ENCODE measurements at regions not wholly inside any gene's neighbourhood (a gene's known extent, or its start where the extent isn't known, plus 50 kb on each side); places are given as distances from the start of the nearest gene placed in this dataset.

GRCh38 chr1:220336391-220337031, 64.3 kb upstream of the RAB3GAP2 start:
- Histone ChIP-seq H3K9me3 (ENCODE audit: low read length) (no peaks in the 10 kb centered on the region), H3K4me2 (ENCODE audit: low read depth, low read length) (no peak overlapping the region), H3K79me2 (ENCODE audit: insufficient read depth, low read length) (no peaks in the 10 kb centered on the region), H4K20me1 (ENCODE audit: insufficient read depth, low read length) (no peaks in the 10 kb centered on the region), H3K9ac (ENCODE audit: insufficient read depth, low read depth, low read length) (no peak overlapping the region), H2AFZ (ENCODE audit: low read length) (no peak overlapping the region), H3K36me3 (replicated peaks in 1 of 2; ENCODE audit: control insufficient read depth in 1 of 2, insufficient read depth in 2 of 2, low read length in 2 of 2) (no peaks in the 10 kb centered on the region), H3K27ac (ENCODE audit: extremely low read length, insufficient read depth, low read length) (no peak overlapping the region), H3K4me3 (replicated peaks in 1 of 3; ENCODE audit: insufficient read depth in 1 of 3, low read depth in 2 of 3, low read length in 3 of 3) (no peak overlapping the region), H3K4me1 (ENCODE audit: insufficient read depth, low read length) (no peaks in the 10 kb centered on the region), H3K27me3 (ENCODE audit: control insufficient read depth in 1 of 2, insufficient read depth in 2 of 2, low read length in 2 of 2) (peaks cover 0 to 4% of the 10 kb centered on the region in 2 experiments; a peak in 1 of 5 replicates)
- in situ Hi-C loops (cut with HindIII; ENCODE audit: extremely low pct_ligation_motif_present, low pct_unique_long_range_greater_than_20kb) (no loop called here), intact Hi-C loops (cut with micrococcal nuclease; ENCODE audit: unreplicated experiment) (no loop called here)
- ChIA-PET POLR2A (no interaction called here), CTCF (ENCODE audit: low intra/inter-chr PET ratio, low total read pairs) (no interaction called here)
- 85% methylated on average over 6 of the region's 6 CpGs for whole genome bisulfite sequencing (ENCODE audit: low lambda C conversion rate)
- DNase-seq (ENCODE audit: low spot score) = no peak
- no peak for FAIRE-seq
- TF ChIP-seq ZNF563 (CRISPR knock-in tag; IDR thresholded peaks at IDR 0.05) (no peak), PHB2 (IDR thresholded peaks at IDR 0.05; ENCODE audit: partially characterized antibody) (no peak), PRMT3 (CRISPR knock-in tag; IDR thresholded peaks at IDR 0.05; ENCODE audit: borderline replicate concordance, low read depth) (no peak), RAD21 (CRISPR knock-in tag; IDR thresholded peaks at IDR 0.05) (no peak), TRIM22 (IDR thresholded peaks at IDR 0.05) (no peak), ATM (IDR thresholded peaks at IDR 0.05; ENCODE audit: borderline replicate concordance) (no peak), TGIF2 (CRISPR knock-in tag; IDR thresholded peaks at IDR 0.05) (no peak), ZNF253 (CRISPR knock-in tag; IDR thresholded peaks at IDR 0.05; ENCODE audit: borderline replicate concordance) (no peak), CREM (IDR thresholded peaks at IDR 0.05) (no peak), CREM (CRISPR knock-in tag; IDR thresholded peaks at IDR 0.05) (no peak), KLF12 (CRISPR knock-in tag; IDR thresholded peaks at IDR 0.05; ENCODE audit: borderline replicate concordance) (no peak), PREB (CRISPR knock-in tag; IDR thresholded peaks at IDR 0.05) (no peak), ZBTB44 (CRISPR knock-in tag; IDR thresholded peaks at IDR 0.05) (no peak), MAX (IDR thresholded peaks at IDR 0.05) (no peak), RFX1 (IDR thresholded peaks at IDR 0.05) (no peak), HMGA1 (CRISPR knock-in tag; conservative IDR thresholded peaks at IDR 0.05) (no peak), HNRNPUL1 (IDR thresholded peaks at IDR 0.05; ENCODE audit: low read depth, low read length) (no peak)
- no TSS peak for BruUV-seq (replicated peaks)
- no peak for ATAC-seq
